Transverse colon (tissue), 4 donors: ENCODE measurements at regions not wholly inside any gene's neighbourhood (a gene's known extent, or its start where the extent isn't known, plus 50 kb on each side); places are given as distances from the start of the nearest gene placed in this dataset.

Source experiments
- DNase-seq: peaks from one replicate; pipeline ENCODE4 v3.0.0-alpha.2; 2019
- H3K27ac ChIP-seq, 4 donors: fragments of 200-600 bp; sonication (generic); 2 replicates each; pipeline ENCODE4 v1.5.1; 2016 to 2018; ENCODE audit warnings: inconsistent platforms in 4 of 4
- H3K27me3 ChIP-seq: fragments of 200-600 bp; sonication (generic); 2 replicates; pipeline ENCODE4 v1.5.1; 2017; ENCODE audit warnings: inconsistent platforms
- H3K36me3 ChIP-seq, 4 donors: fragments of 200-600 bp; sonication (generic); 2 replicates each; pipeline ENCODE4 v1.5.1; 2017 to 2019; ENCODE audit warnings: inconsistent platforms in 4 of 4
- H3K4me1 ChIP-seq, 4 donors: fragments of 200-600 bp; sonication (generic); 2 replicates each; pipeline ENCODE4 v1.5.1; 2017 to 2020; ENCODE audit warnings: inconsistent platforms in 4 of 4
- H3K4me3 ChIP-seq, 4 donors: fragments of 200-600 bp; sonication (generic); 1 replicate in 1 of 4; 2 replicates in 3 of 4; pipeline versions ENCODE4 v1.5.1 to v1.6.1; 2017 to 2019; ENCODE audit warnings: inconsistent platforms in 4 of 4
- H3K9me3 ChIP-seq, 2 donors: fragments of 200-600 bp; sonication (generic); 2 replicates each; pipeline ENCODE4 v1.5.1; 2017 to 2019; ENCODE audit warnings: inconsistent platforms in 2 of 2
- CTCF ChIP-seq, 5 experiments: fragments of 200-600 bp in 3 of 5; fragments of 450-650 bp in 2 of 5; sonication (generic) in 3 of 5; IDR thresholded peaks; 1 replicate in 2 of 5; 2 replicates in 3 of 5; pipeline ENCODE4 v1.5.1; 2016 to 2017; ENCODE audit warnings: antibody characterized with exemption in 5 of 5, inconsistent platforms in 3 of 5, mild to moderate bottlenecking in 2 of 5, moderate library complexity in 1 of 5
- EP300 ChIP-seq: sonication (generic); formaldehyde crosslinking; IDR thresholded peaks from one replicate; pipeline ENCODE4 v1.6.1; 2017; ENCODE audit warnings: antibody characterized with exemption, low read depth
- POLR2A ChIP-seq: fragments of 450-650 bp; IDR thresholded peaks from one replicate; pipeline ENCODE4 v1.6.1; 2016; ENCODE audit warnings: antibody characterized with exemption, mild to moderate bottlenecking, moderate library complexity
- POLR2AphosphoS5 ChIP-seq, 3 donors: sonication (generic); formaldehyde crosslinking; IDR thresholded peaks; one replicate each; pipeline ENCODE4 v1.6.1; 2016; ENCODE audit warnings: antibody characterized with exemption in 3 of 3
- WGBS, 2 donors: methylation state at CpG; one replicate each; pipeline ENCODE4 v1.1.5; 2018; ENCODE audit warnings: low coverage in 1 of 2; 5-methylcytosine and 5-hydroxymethylcytosine counted together
- in situ Hi-C, 4 donors: fragments of 200-750 bp; cut with MboI; loops; one replicate each; pipeline versions ENCODE4 v1.15.0 to v1.15.1; 2017; ENCODE audit warnings: low sequenced_read_pairs in 3 of 4, low pct_ligation_motif_present in 1 of 4, low pct_unique_long_range_greater_than_20kb in 1 of 4
- intact Hi-C: fragments of 100-400 bp; cut with DNase I; formaldehyde crosslinking; loops from one replicate; pipeline ENCODE4 v1.15.1; 2023; ENCODE audit warnings: low total_unique reads

- Histone ChIP-seq H3K4me1 (no peaks in the 10 kb centered on the region), H3K9me3 (no peaks in the 10 kb centered on the region), H3K27me3 (no peaks in the 10 kb centered on the region), H3K4me3 (no peak overlapping the region), H3K27ac (no peak overlapping the region), H3K36me3 (no peaks in the 10 kb centered on the region)
- WGBS, 2 donors = 84% methylated on average over 1 of the region's 1 CpG; no CpG with 5 or more reads in 1 of the 2 donors
- in situ Hi-C loops = no loop called here
- no peak for DNase-seq
- intact Hi-C loops = no loop called here
- no peak for TF ChIP-seq CTCF (IDR thresholded peaks at IDR 0.05)
- TF ChIP-seq EP300 = no peak
- no peak for TF ChIP-seq POLR2AphosphoS5 (IDR thresholded peaks at IDR 0.05)
- TF ChIP-seq POLR2A = no peak
These were observed 364.9 kb upstream of the RSPO3 start for GRCh38 chr6:126753606-126754005.

- 69 to 71% methylated on average over 3 of the region's 3 CpGs for WGBS, 2 donors
- intact Hi-C loops (no loop called here), in situ Hi-C loops (no loop called here)
- H3K36me3 ChIP-seq = no peaks in the 10 kb centered on the region
- no peaks in the 10 kb centered on the region for H3K4me1 ChIP-seq
- no peak for TF ChIP-seq EP300
- no peak for TF ChIP-seq POLR2A
- TF ChIP-seq CTCF (IDR thresholded peaks at IDR 0.05) = no peak
- TF ChIP-seq POLR2AphosphoS5 (IDR thresholded peaks at IDR 0.05) = no peak
- DNase-seq = no peak
- H3K27me3 ChIP-seq = no peaks in the 10 kb centered on the region
- no peaks in the 10 kb centered on the region for H3K9me3 ChIP-seq
- H3K27ac ChIP-seq = no peak overlapping the region
- no peak overlapping the region for H3K4me3 ChIP-seq
These were observed 356.6 kb upstream of the RSPO3 start for GRCh38 chr6:126761854-126762253.

- H3K4me3 ChIP-seq = no peak overlapping the region
- in situ Hi-C loops = no loop called here
- no peak for DNase-seq
- H3K4me1 ChIP-seq = no peaks in the 10 kb centered on the region
- H3K27me3 ChIP-seq = no peaks in the 10 kb centered on the region
- 76 to 78% methylated on average over 4 of the region's 4 CpGs for WGBS, 2 donors
- TF ChIP-seq EP300 = no peak
- no peak for TF ChIP-seq POLR2A
- no peak for TF ChIP-seq CTCF (IDR thresholded peaks at IDR 0.05)
- no peak for TF ChIP-seq POLR2AphosphoS5 (IDR thresholded peaks at IDR 0.05)
- H3K9me3 ChIP-seq = no peaks in the 10 kb centered on the region
- H3K36me3 ChIP-seq = no peaks in the 10 kb centered on the region
- H3K27ac ChIP-seq = no peak overlapping the region
- intact Hi-C loops = no loop called here
These were observed 354.4 kb upstream of the RSPO3 start for GRCh38 chr6:126764104-126764503.

GRCh38 chr6:126764671-126765070, 353.8 kb upstream of the RSPO3 start:
- Histone ChIP-seq H3K27me3 (no peaks in the 10 kb centered on the region), H3K4me1 (no peaks in the 10 kb centered on the region), H3K9me3 (no peaks in the 10 kb centered on the region), H3K4me3 (no peak overlapping the region), H3K36me3 (no peaks in the 10 kb centered on the region), H3K27ac (no peak overlapping the region)
- DNase-seq = no peak
- TF ChIP-seq POLR2A (no peak), EP300 (no peak), CTCF (IDR thresholded peaks at IDR 0.05) (no peak), POLR2AphosphoS5 (IDR thresholded peaks at IDR 0.05) (no peak)
- intact Hi-C loops (no loop called here), in situ Hi-C loops (no loop called here)
- WGBS, 2 donors = 43 to 65% methylated on average over 3 to 4 of the region's 4 CpGs
